Naive thymus-derived CD4-positive, alpha-beta T cell (primary cell): ENCODE measurements at regions not wholly inside any gene's neighbourhood (a gene's known extent, or its start where the extent isn't known, plus 50 kb on each side); places are given as distances from the start of the nearest gene placed in this dataset.

Source experiments
- ATAC-seq: fragments of 150-1000 bp; cut with Tn5 transposase; 2 replicates; pipeline ENCODE4 v1.10.0; 2021; ENCODE audit warnings: mild to moderate bottlenecking, moderate library complexity
- CTCF ChIA-PET: fragments of 350-600 bp; sonication (Branson Sonifier 250); formaldehyde crosslinking; loops from one replicate; lab custom pipeline; 2021; ENCODE audit warnings: antibody characterized with exemption; lab: Charles Lee
- POLR2A ChIA-PET: fragments of 350-600 bp; sonication (Branson Sonifier 250); formaldehyde crosslinking; loops from one replicate; lab custom pipeline; 2021; ENCODE audit warnings: antibody characterized with exemption, inconsistent platforms; lab: Charles Lee
- DNase-seq, 9 donors: peaks; one replicate each; pipeline versions ENCODE4 v3.0.0 to v3.0.0-alpha.2; 2020 to 2022; ENCODE audit warnings: mixed read lengths in 1 of 9
- H3K27ac ChIP-seq: one replicate; pipeline ENCODE4 v1.7.0; 2013; ENCODE audit warnings: mild to moderate bottlenecking, low read depth, low read length, moderate library complexity
- H3K27me3 ChIP-seq, 2 donors: one replicate each; pipeline ENCODE4 v1.7.0; 2013; ENCODE audit warnings: low read length in 2 of 2, mild to moderate bottlenecking in 2 of 2, moderate library complexity in 2 of 2; ENCODE audit not compliant: control insufficient read depth in 2 of 2, insufficient read depth in 2 of 2
- H3K36me3 ChIP-seq, 3 experiments: 1 replicate in 2 of 3; 2 replicates in 1 of 3; pipeline ENCODE4 v1.7.0; 2013; ENCODE audit warnings: low read length in 3 of 3, mild to moderate bottlenecking in 3 of 3, moderate library complexity in 1 of 3; ENCODE audit not compliant: insufficient read depth in 3 of 3, control insufficient read depth in 2 of 3
- H3K4me1 ChIP-seq, 2 donors: one replicate each; pipeline ENCODE4 v1.7.0; 2013; ENCODE audit warnings: low read length in 2 of 2, mild to moderate bottlenecking in 2 of 2, moderate library complexity in 1 of 2; ENCODE audit not compliant: control insufficient read depth in 2 of 2, insufficient read depth in 2 of 2
- H3K4me3 ChIP-seq: 2 replicates; pipeline ENCODE4 v1.7.0; 2013; ENCODE audit warnings: mild to moderate bottlenecking, low read length
- H3K9me3 ChIP-seq, 3 experiments: 1 replicate in 2 of 3; 2 replicates in 1 of 3; pipeline ENCODE4 v1.7.0; 2013; ENCODE audit warnings: low read length in 3 of 3; ENCODE audit not compliant: control insufficient read depth in 2 of 3
- H3K27ac Mint-ChIP-seq, 9 donors: one replicate each; pipeline ENCODE4 v1.8.0; 2020 to 2022; ENCODE audit warnings: mixed read lengths in 9 of 9, mild to moderate bottlenecking in 8 of 9, moderate library complexity in 5 of 9, inconsistent platforms in 2 of 9
- H3K27me3 Mint-ChIP-seq, 5 donors: one replicate each; pipeline ENCODE4 v1.8.0; 2021 to 2022; ENCODE audit warnings: mixed read lengths in 5 of 5, mild to moderate bottlenecking in 1 of 5
- H3K36me3 Mint-ChIP-seq, 5 donors: one replicate each; pipeline ENCODE4 v1.8.0; 2020 to 2022; ENCODE audit warnings: mixed read lengths in 5 of 5, mild to moderate bottlenecking in 3 of 5, inconsistent platforms in 1 of 5
- H3K4me1 Mint-ChIP-seq, 7 donors: one replicate each; pipeline ENCODE4 v1.8.0; 2020 to 2022; ENCODE audit warnings: mixed read lengths in 7 of 7, mild to moderate bottlenecking in 3 of 7, inconsistent platforms in 1 of 7
- H3K4me3 Mint-ChIP-seq, 10 donors: one replicate each; pipeline ENCODE4 v1.8.0; 2020 to 2022; ENCODE audit warnings: mild to moderate bottlenecking in 10 of 10, mixed read lengths in 10 of 10, moderate library complexity in 6 of 10, inconsistent platforms in 2 of 10
- H3K9me3 Mint-ChIP-seq, 11 donors: one replicate each; pipeline ENCODE4 v1.8.0; 2020 to 2022; ENCODE audit warnings: mixed read lengths in 11 of 11, mild to moderate bottlenecking in 4 of 11, inconsistent platforms in 1 of 11, moderate library complexity in 1 of 11
- intact Hi-C, 2 donors: fragments of 100-400 bp; cut with micrococcal nuclease; formaldehyde crosslinking; loops; one replicate each; pipeline ENCODE4 v1.15.1; 2023

DNA sequence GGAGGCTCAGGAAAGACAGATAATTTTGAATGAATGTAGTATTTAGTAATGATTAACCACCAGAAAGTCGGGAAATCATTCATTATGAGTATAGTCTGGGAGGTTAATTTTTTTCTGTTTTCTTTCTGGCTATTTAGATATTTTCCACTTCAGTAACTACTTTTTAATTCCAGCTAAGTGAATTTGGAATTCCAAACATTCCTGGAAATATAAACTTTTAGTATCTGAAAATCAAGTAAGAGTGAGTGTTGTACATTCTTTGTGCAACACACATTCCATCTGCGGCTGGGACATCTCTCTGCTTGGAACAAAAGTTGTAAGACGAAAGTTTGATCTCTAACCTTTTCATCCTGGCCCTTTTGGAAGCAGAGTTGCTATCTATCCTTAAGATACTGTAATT lies 275.7 kb upstream of the SPRED2 start:
- CTCF ChIA-PET = no interaction called here
- H3K4me1 ChIP-seq = no peaks in the 10 kb centered on the region
- H3K36me3 Mint-ChIP-seq = peaks cover 0 to 4% (median 0%) of the 10 kb centered on the region in 5 donors
- ATAC-seq = no peak
- H3K36me3 ChIP-seq = no peaks in the 10 kb centered on the region
- H3K9me3 Mint-ChIP-seq = peaks cover 0 to 13% (median 5%) of the 10 kb centered on the region in 11 donors
- no peak overlapping the region for H3K4me3 Mint-ChIP-seq
- H3K4me1 Mint-ChIP-seq = no peaks in the 10 kb centered on the region
- no peaks in the 10 kb centered on the region for H3K9me3 ChIP-seq
- intact Hi-C loops = no loop called here
- no peaks in the 10 kb centered on the region for H3K27me3 ChIP-seq
- no peak overlapping the region for H3K4me3 ChIP-seq
- H3K27me3 Mint-ChIP-seq = peaks cover 8 to 29% (median 21%) of the 10 kb centered on the region in 5 donors
- DNase-seq = no peak
- H3K27ac Mint-ChIP-seq = no peak overlapping the region
- POLR2A ChIA-PET = no interaction called here
- no peak overlapping the region for H3K27ac ChIP-seq

DNA sequence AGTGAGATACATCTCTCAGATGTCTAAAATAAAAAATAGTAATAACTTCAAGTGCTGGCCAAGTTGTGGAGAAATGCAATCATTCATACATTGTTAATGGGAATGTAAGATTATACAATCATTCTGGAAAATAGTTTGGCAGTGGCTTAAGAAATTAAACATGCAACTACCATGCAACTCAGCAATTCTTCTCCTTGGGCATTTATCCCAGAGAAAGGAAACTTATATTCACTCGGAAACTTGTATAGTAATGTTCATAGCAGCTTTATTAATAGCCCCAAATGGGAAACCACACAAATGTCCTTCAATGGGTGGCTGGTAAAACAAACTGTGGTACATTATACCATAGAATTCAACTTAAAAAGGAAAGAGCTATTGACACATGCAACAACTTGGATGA lies 274.0 kb upstream of the SPRED2 start:
- CTCF ChIA-PET = no interaction called here
- H3K4me3 ChIP-seq = no peak overlapping the region
- no peak overlapping the region for H3K27ac ChIP-seq
- POLR2A ChIA-PET = no interaction called here
- peaks cover 8 to 38% (median 29%) of the 10 kb centered on the region in 5 donors for H3K27me3 Mint-ChIP-seq
- no peak overlapping the region for H3K27ac Mint-ChIP-seq
- H3K36me3 Mint-ChIP-seq = peaks cover 0 to 4% (median 0%) of the 10 kb centered on the region in 5 donors
- H3K36me3 ChIP-seq = no peaks in the 10 kb centered on the region
- H3K9me3 ChIP-seq = no peaks in the 10 kb centered on the region
- no peak overlapping the region for H3K4me3 Mint-ChIP-seq
- no peaks in the 10 kb centered on the region for H3K4me1 ChIP-seq
- intact Hi-C loops = no loop called here
- no peaks in the 10 kb centered on the region for H3K27me3 ChIP-seq
- H3K9me3 Mint-ChIP-seq = peaks cover 0 to 13% (median 5%) of the 10 kb centered on the region in 11 donors
- DNase-seq = no peak
- H3K4me1 Mint-ChIP-seq = no peaks in the 10 kb centered on the region
- no peak for ATAC-seq

GRCh38 chr2:65701191-65701590 lies 268.8 kb upstream of the SPRED2 start:
- CTCF ChIA-PET = no interaction called here
- POLR2A ChIA-PET = no interaction called here
- H3K36me3 Mint-ChIP-seq = no peaks in the 10 kb centered on the region
- H3K4me3 ChIP-seq = no peak overlapping the region
- H3K9me3 ChIP-seq = no peaks in the 10 kb centered on the region
- H3K27me3 Mint-ChIP-seq = peaks cover 4 to 39% (median 33%) of the 10 kb centered on the region in 5 donors
- no peak overlapping the region for H3K27ac ChIP-seq
- peaks cover 0 to 3% (median 0%) of the 10 kb centered on the region in 11 donors for H3K9me3 Mint-ChIP-seq
- H3K4me1 Mint-ChIP-seq = no peaks in the 10 kb centered on the region
- H3K4me3 Mint-ChIP-seq = no peak overlapping the region
- DNase-seq (no peak), ATAC-seq (no peak)
- intact Hi-C loops = no loop called here
- no peaks in the 10 kb centered on the region for H3K36me3 ChIP-seq
- no peak overlapping the region for H3K27ac Mint-ChIP-seq
- no peaks in the 10 kb centered on the region for H3K27me3 ChIP-seq
- no peaks in the 10 kb centered on the region for H3K4me1 ChIP-seq

- ATAC-seq = no peak
Measured at GRCh38 chr2:65700720-65701119, 268.3 kb upstream of the SPRED2 start.

GRCh38 chr2:65700004-65700651 lies 267.7 kb upstream of the SPRED2 start:
- H3K27ac Mint-ChIP-seq = no peak overlapping the region
- H3K27ac ChIP-seq = no peak overlapping the region
- intact Hi-C loops = no loop called here
- no peaks in the 10 kb centered on the region for H3K36me3 Mint-ChIP-seq
- H3K27me3 Mint-ChIP-seq = peaks cover 4 to 39% (median 33%) of the 10 kb centered on the region in 5 donors
- H3K4me1 ChIP-seq = no peaks in the 10 kb centered on the region
- DNase-seq = no peak
- ChIA-PET CTCF (no interaction called here), POLR2A (no interaction called here)
- no peaks in the 10 kb centered on the region for H3K9me3 ChIP-seq
- H3K4me3 ChIP-seq = no peak overlapping the region
- H3K36me3 ChIP-seq = no peaks in the 10 kb centered on the region
- H3K27me3 ChIP-seq = no peaks in the 10 kb centered on the region
- no peaks in the 10 kb centered on the region for H3K4me1 Mint-ChIP-seq
- no peak for ATAC-seq
- H3K4me3 Mint-ChIP-seq = no peak overlapping the region
- peaks cover 0 to 3% (median 0%) of the 10 kb centered on the region in 11 donors for H3K9me3 Mint-ChIP-seq

More at GRCh38 chr2:65700720-65701119, 268.3 kb upstream of the SPRED2 start:
- H3K4me1 ChIP-seq = no peaks in the 10 kb centered on the region
- intact Hi-C loops = no loop called here
- POLR2A ChIA-PET = no interaction called here
- H3K27ac ChIP-seq = no peak overlapping the region
- H3K4me3 ChIP-seq = no peak overlapping the region
- Mint-ChIP-seq H3K4me3 (no peak overlapping the region), H3K27ac (no peak overlapping the region), H3K27me3 (peaks cover 4 to 39% (median 33%) of the 10 kb centered on the region in 5 donors), H3K9me3 (peaks cover 0 to 3% (median 0%) of the 10 kb centered on the region in 11 donors), H3K4me1 (no peaks in the 10 kb centered on the region), H3K36me3 (no peaks in the 10 kb centered on the region)
- no peaks in the 10 kb centered on the region for H3K36me3 ChIP-seq
- CTCF ChIA-PET = no interaction called here
- DNase-seq = no peak
- no peaks in the 10 kb centered on the region for H3K9me3 ChIP-seq
- H3K27me3 ChIP-seq = no peaks in the 10 kb centered on the region

DNA sequence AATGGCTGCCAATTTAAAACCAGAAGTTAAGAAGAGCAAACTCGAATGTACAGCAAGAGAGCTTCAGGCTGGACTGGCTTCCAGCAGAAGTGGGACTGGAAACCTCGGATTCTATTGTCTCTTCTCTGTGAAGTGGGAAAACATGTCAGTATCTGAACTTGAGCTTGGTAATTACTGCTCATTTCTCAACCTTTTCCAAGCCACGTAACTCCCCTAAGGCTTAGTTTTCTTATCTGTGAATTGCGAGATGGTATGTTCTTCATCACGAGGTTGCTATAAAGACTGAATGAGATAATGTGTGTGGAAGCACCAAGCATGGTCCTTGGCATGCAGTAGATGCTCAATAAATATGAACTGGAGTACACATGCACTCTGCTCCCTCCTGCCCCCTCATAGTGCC lies 259.4 kb upstream of the SPRED2 start:
- Histone ChIP-seq H3K27me3 (no peaks in the 10 kb centered on the region), H3K4me3 (no peak overlapping the region), H3K27ac (no peak overlapping the region), H3K4me1 (no peaks in the 10 kb centered on the region), H3K9me3 (no peaks in the 10 kb centered on the region), H3K36me3 (no peaks in the 10 kb centered on the region)
- intact Hi-C loops = no loop called here
- DNase-seq (no peak), ATAC-seq (no peak)
- H3K27me3 Mint-ChIP-seq = peaks cover 6 to 31% (median 11%) of the 10 kb centered on the region in 5 donors
- H3K27ac Mint-ChIP-seq = no peak overlapping the region
- no peaks in the 10 kb centered on the region for H3K4me1 Mint-ChIP-seq
- ChIA-PET CTCF (no interaction called here), POLR2A (no interaction called here)
- no peak overlapping the region for H3K4me3 Mint-ChIP-seq
- peaks cover 0 to 4% (median 0%) of the 10 kb centered on the region in 11 donors for H3K9me3 Mint-ChIP-seq
- H3K36me3 Mint-ChIP-seq = no peaks in the 10 kb centered on the region
